Naive thymus-derived CD4-positive, alpha-beta T cell (primary cell): ENCODE measurements at regions not wholly inside any gene's neighbourhood (a gene's known extent, or its start where the extent isn't known, plus 50 kb on each side); places are given as distances from the start of the nearest gene placed in this dataset.

Source experiments
- ATAC-seq: fragments of 150-1000 bp; cut with Tn5 transposase; 2 replicates; pipeline ENCODE4 v1.10.0; 2021; ENCODE audit warnings: mild to moderate bottlenecking, moderate library complexity
- CTCF ChIA-PET: fragments of 350-600 bp; sonication (Branson Sonifier 250); formaldehyde crosslinking; loops from one replicate; lab custom pipeline; 2021; ENCODE audit warnings: antibody characterized with exemption; lab: Charles Lee
- POLR2A ChIA-PET: fragments of 350-600 bp; sonication (Branson Sonifier 250); formaldehyde crosslinking; loops from one replicate; lab custom pipeline; 2021; ENCODE audit warnings: antibody characterized with exemption, inconsistent platforms; lab: Charles Lee
- DNase-seq, 9 donors: peaks; one replicate each; pipeline versions ENCODE4 v3.0.0 to v3.0.0-alpha.2; 2020 to 2022; ENCODE audit warnings: mixed read lengths in 1 of 9
- H3K27ac ChIP-seq: one replicate; pipeline ENCODE4 v1.7.0; 2013; ENCODE audit warnings: mild to moderate bottlenecking, low read depth, low read length, moderate library complexity
- H3K27me3 ChIP-seq, 2 donors: one replicate each; pipeline ENCODE4 v1.7.0; 2013; ENCODE audit warnings: low read length in 2 of 2, mild to moderate bottlenecking in 2 of 2, moderate library complexity in 2 of 2; ENCODE audit not compliant: control insufficient read depth in 2 of 2, insufficient read depth in 2 of 2
- H3K36me3 ChIP-seq, 3 experiments: 1 replicate in 2 of 3; 2 replicates in 1 of 3; pipeline ENCODE4 v1.7.0; 2013; ENCODE audit warnings: low read length in 3 of 3, mild to moderate bottlenecking in 3 of 3, moderate library complexity in 1 of 3; ENCODE audit not compliant: insufficient read depth in 3 of 3, control insufficient read depth in 2 of 3
- H3K4me1 ChIP-seq, 2 donors: one replicate each; pipeline ENCODE4 v1.7.0; 2013; ENCODE audit warnings: low read length in 2 of 2, mild to moderate bottlenecking in 2 of 2, moderate library complexity in 1 of 2; ENCODE audit not compliant: control insufficient read depth in 2 of 2, insufficient read depth in 2 of 2
- H3K4me3 ChIP-seq: 2 replicates; pipeline ENCODE4 v1.7.0; 2013; ENCODE audit warnings: mild to moderate bottlenecking, low read length
- H3K9me3 ChIP-seq, 3 experiments: 1 replicate in 2 of 3; 2 replicates in 1 of 3; pipeline ENCODE4 v1.7.0; 2013; ENCODE audit warnings: low read length in 3 of 3; ENCODE audit not compliant: control insufficient read depth in 2 of 3
- H3K27ac Mint-ChIP-seq, 9 donors: one replicate each; pipeline ENCODE4 v1.8.0; 2020 to 2022; ENCODE audit warnings: mixed read lengths in 9 of 9, mild to moderate bottlenecking in 8 of 9, moderate library complexity in 5 of 9, inconsistent platforms in 2 of 9
- H3K27me3 Mint-ChIP-seq, 5 donors: one replicate each; pipeline ENCODE4 v1.8.0; 2021 to 2022; ENCODE audit warnings: mixed read lengths in 5 of 5, mild to moderate bottlenecking in 1 of 5
- H3K36me3 Mint-ChIP-seq, 5 donors: one replicate each; pipeline ENCODE4 v1.8.0; 2020 to 2022; ENCODE audit warnings: mixed read lengths in 5 of 5, mild to moderate bottlenecking in 3 of 5, inconsistent platforms in 1 of 5
- H3K4me1 Mint-ChIP-seq, 7 donors: one replicate each; pipeline ENCODE4 v1.8.0; 2020 to 2022; ENCODE audit warnings: mixed read lengths in 7 of 7, mild to moderate bottlenecking in 3 of 7, inconsistent platforms in 1 of 7
- H3K4me3 Mint-ChIP-seq, 10 donors: one replicate each; pipeline ENCODE4 v1.8.0; 2020 to 2022; ENCODE audit warnings: mild to moderate bottlenecking in 10 of 10, mixed read lengths in 10 of 10, moderate library complexity in 6 of 10, inconsistent platforms in 2 of 10
- H3K9me3 Mint-ChIP-seq, 11 donors: one replicate each; pipeline ENCODE4 v1.8.0; 2020 to 2022; ENCODE audit warnings: mixed read lengths in 11 of 11, mild to moderate bottlenecking in 4 of 11, inconsistent platforms in 1 of 11, moderate library complexity in 1 of 11
- intact Hi-C, 2 donors: fragments of 100-400 bp; cut with micrococcal nuclease; formaldehyde crosslinking; loops; one replicate each; pipeline ENCODE4 v1.15.1; 2023

DNA sequence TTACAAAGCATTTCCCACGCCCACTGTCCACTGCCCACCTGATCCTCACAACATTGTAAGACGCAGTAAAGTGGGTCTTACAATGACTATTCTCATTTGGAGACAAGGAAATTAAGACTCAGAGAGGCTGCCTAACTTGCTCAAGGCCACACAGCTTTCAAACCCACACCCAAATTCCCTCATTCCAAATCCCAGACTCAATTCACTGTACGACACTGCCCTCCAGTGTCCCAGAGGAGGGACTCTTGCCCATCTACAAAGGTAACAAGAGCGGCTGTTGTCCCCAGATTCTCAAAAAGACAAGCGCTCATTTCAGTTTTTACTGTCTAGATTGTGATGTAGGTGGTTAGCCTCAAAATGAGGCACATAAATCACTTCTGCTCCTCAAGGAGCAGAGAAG lies 184.6 kb downstream of the ACTL7B start:
- no peak overlapping the region for H3K4me3 Mint-ChIP-seq
- Histone ChIP-seq H3K4me3 (no peak overlapping the region), H3K27ac (no peak overlapping the region), H3K27me3 (no peaks in the 10 kb centered on the region), H3K9me3 (no peaks in the 10 kb centered on the region), H3K4me1 (no peaks in the 10 kb centered on the region), H3K36me3 (no peaks in the 10 kb centered on the region)
- no peak for ATAC-seq
- H3K27ac Mint-ChIP-seq: no peak overlapping the region
- CTCF ChIA-PET: no interaction called here
- H3K9me3 Mint-ChIP-seq: peaks cover 0 to 7% (median 2%) of the 10 kb centered on the region in 11 donors
- H3K36me3 Mint-ChIP-seq: no peaks in the 10 kb centered on the region
- POLR2A ChIA-PET: no interaction called here
- peaks cover 0 to 3% (median 0%) of the 10 kb centered on the region in 5 donors for H3K27me3 Mint-ChIP-seq
- no peak for DNase-seq
- intact Hi-C loops: no loop called here
- H3K4me1 Mint-ChIP-seq: peaks cover 0 to 1% (median 0%) of the 10 kb centered on the region in 7 donors

DNA sequence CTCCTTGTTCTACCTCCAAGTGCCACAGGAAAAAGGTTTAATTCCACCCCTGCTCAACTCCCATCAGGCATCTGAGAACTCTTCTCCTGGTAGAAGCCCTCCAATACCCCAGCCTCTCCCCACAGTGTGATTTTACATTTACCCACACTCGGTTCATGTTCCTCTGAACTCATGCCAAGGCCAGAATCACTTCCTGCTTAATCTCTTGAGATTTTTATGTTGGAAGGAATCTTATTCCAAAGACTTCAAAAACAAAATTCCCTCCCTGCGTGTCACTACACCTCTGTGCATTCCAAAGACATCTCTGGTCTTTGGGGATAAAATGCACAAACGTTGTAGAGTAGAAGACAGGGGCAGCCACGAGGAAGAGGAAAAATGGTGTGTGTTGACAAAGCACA lies 186.8 kb downstream of the ACTL7B start:
- ATAC-seq (no peak), DNase-seq (no peak)
- Mint-ChIP-seq H3K27ac (no peak overlapping the region), H3K4me1 (peaks cover 0 to 3% (median 0%) of the 10 kb centered on the region in 7 donors), H3K4me3 (no peak overlapping the region), H3K27me3 (peaks cover 0 to 8% (median 0%) of the 10 kb centered on the region in 5 donors), H3K9me3 (peaks cover 0 to 7% (median under 1%) of the 10 kb centered on the region in 11 donors), H3K36me3 (no peaks in the 10 kb centered on the region)
- POLR2A ChIA-PET: no interaction called here
- Histone ChIP-seq H3K27ac (no peak overlapping the region), H3K9me3 (no peaks in the 10 kb centered on the region), H3K4me1 (no peaks in the 10 kb centered on the region), H3K36me3 (no peaks in the 10 kb centered on the region), H3K27me3 (no peaks in the 10 kb centered on the region), H3K4me3 (no peak overlapping the region)
- CTCF ChIA-PET: no interaction called here
- intact Hi-C loops: no loop called here

DNA sequence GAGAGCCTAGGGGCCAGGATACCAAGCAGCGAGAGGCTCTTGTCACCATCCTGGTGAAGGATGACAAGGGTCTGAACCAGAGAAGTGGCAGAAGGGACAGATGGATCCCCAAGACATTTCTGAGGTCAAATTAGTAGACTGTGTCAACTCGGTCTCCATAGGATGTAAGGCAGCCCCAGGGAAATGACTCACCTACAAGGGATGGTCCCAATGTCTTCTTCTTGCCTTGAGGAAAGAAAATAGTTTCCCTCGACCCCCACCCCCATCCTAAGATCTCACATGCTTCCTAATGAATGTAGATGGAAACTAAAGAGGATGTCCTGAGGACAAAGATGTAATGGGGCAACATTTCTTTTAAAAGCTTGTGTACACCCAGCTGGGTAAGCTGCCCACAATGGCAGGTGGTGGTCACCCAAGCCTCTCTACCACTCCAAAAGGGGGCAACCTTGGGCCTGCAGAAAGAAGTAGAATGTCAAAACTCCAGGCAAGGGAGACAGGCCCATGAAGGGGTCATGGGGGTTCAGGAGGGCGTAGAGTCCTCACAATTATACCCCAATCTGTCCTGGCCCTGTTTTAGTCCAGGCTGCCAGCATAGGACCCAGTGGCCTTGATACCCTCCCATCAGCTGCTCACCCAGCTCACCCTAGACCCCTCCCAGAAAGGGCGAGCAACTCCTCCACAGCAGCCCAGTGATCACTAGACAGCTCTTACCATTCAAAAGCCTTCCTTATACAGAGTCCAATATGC lies 187.4 kb downstream of the ACTL7B start:
- intact Hi-C loops: no loop called here
- H3K4me1 ChIP-seq: no peaks in the 10 kb centered on the region
- Mint-ChIP-seq H3K4me3 (no peak overlapping the region), H3K9me3 (peaks cover 0 to 7% (median 2%) of the 10 kb centered on the region in 11 donors), H3K27me3 (peaks cover 0 to 8% (median 0%) of the 10 kb centered on the region in 5 donors), H3K36me3 (no peaks in the 10 kb centered on the region), H3K4me1 (peaks cover 0 to 3% (median 0%) of the 10 kb centered on the region in 7 donors), H3K27ac (no peak overlapping the region)
- ChIA-PET CTCF (no interaction called here), POLR2A (no interaction called here)
- no peak for ATAC-seq
- no peak for DNase-seq
- H3K27me3 ChIP-seq: no peaks in the 10 kb centered on the region
- H3K27ac ChIP-seq: no peak overlapping the region
- H3K4me3 ChIP-seq: no peak overlapping the region
- no peaks in the 10 kb centered on the region for H3K36me3 ChIP-seq
- no peaks in the 10 kb centered on the region for H3K9me3 ChIP-seq

DNA sequence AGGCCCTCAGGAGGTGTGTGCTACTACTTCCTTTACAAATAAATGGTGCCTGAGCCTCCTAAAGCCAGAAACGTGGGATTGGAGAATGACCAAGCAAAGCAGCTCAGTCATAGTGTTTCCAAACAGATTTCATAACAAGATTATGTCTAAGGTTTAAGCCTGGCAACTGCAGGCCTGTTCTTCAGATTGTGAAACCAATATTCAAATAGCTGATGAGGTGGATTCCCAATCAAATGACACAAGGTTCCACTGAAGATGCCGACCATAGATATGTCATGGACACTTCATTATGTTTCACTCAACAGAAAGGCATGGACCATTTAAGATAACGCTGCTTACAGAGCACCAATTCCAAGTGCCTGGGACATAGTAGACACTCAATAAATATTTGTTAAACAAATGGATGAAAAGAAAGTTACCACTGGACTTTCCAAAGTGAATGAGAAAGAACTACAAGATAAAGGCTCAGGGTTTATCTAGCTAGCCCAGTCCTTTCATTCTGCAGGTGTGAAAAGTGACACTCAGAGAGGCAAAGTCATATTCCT lies 189.5 kb downstream of the ACTL7B start:
- H3K4me1 Mint-ChIP-seq: peaks cover 0 to 3% (median 0%) of the 10 kb centered on the region in 7 donors
- H3K4me1 ChIP-seq: no peaks in the 10 kb centered on the region
- POLR2A ChIA-PET: no interaction called here
- no peak for ATAC-seq
- peaks cover 0 to 12% (median 8%) of the 10 kb centered on the region in 11 donors for H3K9me3 Mint-ChIP-seq
- no peak overlapping the region for H3K4me3 ChIP-seq
- CTCF ChIA-PET: no interaction called here
- no peak overlapping the region for H3K27ac ChIP-seq
- H3K36me3 Mint-ChIP-seq: no peaks in the 10 kb centered on the region
- DNase-seq: no peak
- intact Hi-C loops: no loop called here
- H3K36me3 ChIP-seq: no peaks in the 10 kb centered on the region
- H3K4me3 Mint-ChIP-seq: no peak overlapping the region
- H3K27ac Mint-ChIP-seq: no peak overlapping the region
- no peaks in the 10 kb centered on the region for H3K9me3 ChIP-seq
- peaks cover 0 to 8% (median 0%) of the 10 kb centered on the region in 5 donors for H3K27me3 Mint-ChIP-seq
- H3K27me3 ChIP-seq: no peaks in the 10 kb centered on the region

DNA sequence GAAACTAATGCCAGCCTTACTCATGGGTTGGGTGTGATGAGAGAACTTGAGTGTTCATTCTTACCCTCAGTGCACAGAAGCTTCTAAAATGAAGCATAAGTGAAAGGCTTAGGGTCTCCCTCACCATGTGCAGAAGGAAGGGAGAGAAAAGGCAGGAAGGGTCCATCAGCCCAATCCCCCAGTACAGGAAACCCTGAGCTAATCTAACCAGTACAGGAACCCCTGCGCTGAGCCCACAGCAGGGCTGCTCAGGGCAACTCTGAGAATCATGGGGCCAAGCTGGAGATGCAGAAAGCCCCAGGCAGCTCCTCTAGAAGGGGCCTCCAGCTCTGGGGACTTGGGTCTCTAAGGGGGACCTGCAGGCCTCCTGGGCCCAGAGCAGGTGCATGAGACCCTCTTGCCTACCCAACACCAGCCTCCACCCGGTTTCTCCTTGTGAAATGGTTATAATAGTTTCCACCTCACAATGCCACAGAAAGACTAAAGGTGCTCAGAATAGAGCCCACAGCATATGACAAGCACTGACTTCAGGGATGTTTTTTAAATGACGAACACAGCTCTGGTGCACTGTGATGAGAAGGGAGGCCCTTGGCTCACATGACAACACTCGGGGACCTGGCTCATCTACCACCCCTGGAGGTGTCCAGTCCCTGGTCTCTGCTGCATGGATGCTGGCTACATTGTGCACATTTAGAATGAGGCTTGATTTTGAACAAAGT lies 190.1 kb downstream of the ACTL7B start:
- Mint-ChIP-seq H3K4me3 (no peak overlapping the region), H3K4me1 (peaks cover 0 to 3% (median 0%) of the 10 kb centered on the region in 7 donors), H3K9me3 (peaks cover 0 to 18% (median 11%) of the 10 kb centered on the region in 11 donors), H3K27me3 (peaks cover 0 to 8% (median 0%) of the 10 kb centered on the region in 5 donors), H3K36me3 (no peaks in the 10 kb centered on the region), H3K27ac (no peak overlapping the region)
- Histone ChIP-seq H3K4me1 (no peaks in the 10 kb centered on the region), H3K4me3 (no peak overlapping the region), H3K9me3 (peaks cover 0 to 2% (median 0%) of the 10 kb centered on the region in 3 experiments), H3K27me3 (no peaks in the 10 kb centered on the region), H3K27ac (no peak overlapping the region), H3K36me3 (no peaks in the 10 kb centered on the region)
- ATAC-seq: no peak
- ChIA-PET POLR2A (interaction anchor here (0.5 kb wide), 1 partner anchor 89 kb away, joined by 3 read pairs; no protein-coding TSS in a partner anchor), CTCF (no interaction called here)
- no peak for DNase-seq
- intact Hi-C loops: no loop called here

DNA sequence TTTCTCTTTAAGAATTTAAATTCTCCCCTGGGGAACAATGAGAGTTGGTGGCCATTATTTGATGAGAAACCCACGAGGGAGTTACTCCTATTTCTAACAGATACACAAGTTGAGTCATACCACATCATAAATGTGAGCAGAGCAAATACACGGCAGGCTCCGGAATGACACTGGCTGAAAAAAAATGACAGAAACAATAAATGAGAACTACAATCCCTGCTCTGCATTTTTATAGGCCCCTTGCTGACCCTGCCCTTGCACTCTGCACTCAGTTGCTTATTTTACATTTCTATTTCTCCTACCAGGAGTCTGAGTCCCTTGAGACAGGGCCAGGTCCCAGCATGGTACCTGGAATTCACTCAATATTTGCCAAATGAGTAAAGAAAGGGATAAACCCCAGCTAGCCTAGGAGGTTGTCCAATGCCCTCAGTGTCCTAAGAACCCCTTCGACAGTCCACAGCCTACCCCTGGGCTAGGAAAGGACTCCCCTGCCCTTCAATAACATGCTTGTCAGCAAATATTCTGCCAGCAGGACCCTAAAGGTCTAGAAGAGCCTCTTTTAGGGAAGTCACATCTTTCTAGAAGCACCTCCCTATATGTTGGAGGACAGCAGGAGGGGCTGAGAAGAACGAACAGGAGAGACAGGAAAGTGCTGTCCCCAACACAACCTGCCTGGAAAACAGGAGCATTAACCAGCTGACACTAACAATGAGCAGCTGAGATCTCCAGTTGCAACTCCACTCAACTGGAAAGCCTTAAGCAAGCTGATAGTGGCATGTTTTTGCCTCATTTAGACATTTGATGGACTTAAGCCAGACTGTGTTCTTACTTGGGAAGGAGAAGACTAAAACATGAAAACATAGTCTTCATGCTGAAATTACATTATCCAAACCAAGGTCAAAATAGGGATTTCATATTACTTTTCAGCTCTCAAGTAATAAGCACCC lies 191.2 kb downstream of the ACTL7B start:
- H3K4me1 Mint-ChIP-seq: peaks cover 0 to 3% (median 0%) of the 10 kb centered on the region in 7 donors
- ATAC-seq: no peak
- POLR2A ChIA-PET: interaction anchor here (0.5 kb wide), 2 partner anchors 9 to 88 kb away, joined by 3 read pairs; no protein-coding TSS in a partner anchor

More for the DNA sequence above, 191.2 kb downstream of the ACTL7B start:
- Histone ChIP-seq H3K27me3 (no peaks in the 10 kb centered on the region), H3K4me1 (no peaks in the 10 kb centered on the region), H3K36me3 (no peaks in the 10 kb centered on the region), H3K9me3 (peaks cover 0 to 13% (median 0%) of the 10 kb centered on the region in 3 experiments), H3K27ac (no peak overlapping the region), H3K4me3 (no peak overlapping the region)
- no peak for DNase-seq
- peaks cover 0 to 6% (median 0%) of the 10 kb centered on the region in 5 donors for H3K36me3 Mint-ChIP-seq
- H3K9me3 Mint-ChIP-seq: peaks cover 0 to 27% (median 17%) of the 10 kb centered on the region in 11 donors
- H3K27ac Mint-ChIP-seq: no peak overlapping the region
- CTCF ChIA-PET: no interaction called here
- H3K4me3 Mint-ChIP-seq: no peak overlapping the region
- peaks cover 0 to 8% (median 0%) of the 10 kb centered on the region in 5 donors for H3K27me3 Mint-ChIP-seq
- intact Hi-C loops: no loop called here
